NCI-H1417 (cell line): ENCODE measurements at regions not wholly inside any gene's neighbourhood (a gene's known extent, or its start where the extent isn't known, plus 50 kb on each side); places are given as distances from the start of the nearest gene placed in this dataset.
"Not testable (repeated sequence)": the region's sequence is repeated elsewhere in the genome, so short reads cannot be mapped to it uniquely, and the experiment has no call there.

Experiments used
- DNase-seq, 3 experiments: peaks; one replicate each; lab custom pipeline; 2025; lab: John Stamatoyannopoulos, UW

DNA sequence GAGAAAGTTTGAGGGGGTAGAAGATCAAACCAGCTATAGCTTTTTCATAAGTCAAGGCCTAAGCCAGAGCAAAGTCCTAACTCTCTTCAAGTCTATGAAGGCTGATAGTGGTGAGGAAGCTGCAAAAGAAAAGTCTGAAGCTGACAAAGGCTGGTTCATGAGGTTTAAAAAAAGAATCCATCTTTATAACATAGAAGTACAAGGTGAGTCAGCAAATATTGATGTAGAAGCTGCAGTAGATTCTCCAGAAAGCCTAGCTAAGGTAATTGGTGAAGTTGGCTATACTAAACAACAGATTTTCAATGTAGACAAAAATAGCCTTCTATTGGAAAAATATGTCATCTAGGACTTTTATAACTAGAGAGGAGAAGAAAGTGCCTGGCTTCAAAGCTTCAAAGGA, 141.4 kb upstream of the ZNF521 start:
- no peak for DNase-seq

DNA sequence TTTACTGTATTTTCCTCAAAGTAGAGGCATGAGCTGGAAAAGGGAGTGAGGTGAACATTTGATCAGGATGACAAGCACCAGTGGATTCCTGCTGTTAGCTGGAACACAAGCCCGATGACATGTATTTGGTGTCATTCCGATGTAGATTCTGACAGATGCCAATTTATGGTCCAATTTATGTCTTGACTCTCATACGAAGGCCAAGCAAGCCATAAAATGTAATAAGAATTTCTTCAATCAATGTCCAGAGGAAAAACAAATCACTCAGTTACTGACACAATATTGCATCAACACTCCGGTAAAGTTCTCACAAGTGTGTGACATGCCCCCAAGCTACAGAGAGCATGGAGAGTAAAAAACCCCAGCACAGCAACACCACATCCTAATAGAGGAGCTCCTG, 138.3 kb upstream of the ZNF521 start:
- no peak for DNase-seq

DNA sequence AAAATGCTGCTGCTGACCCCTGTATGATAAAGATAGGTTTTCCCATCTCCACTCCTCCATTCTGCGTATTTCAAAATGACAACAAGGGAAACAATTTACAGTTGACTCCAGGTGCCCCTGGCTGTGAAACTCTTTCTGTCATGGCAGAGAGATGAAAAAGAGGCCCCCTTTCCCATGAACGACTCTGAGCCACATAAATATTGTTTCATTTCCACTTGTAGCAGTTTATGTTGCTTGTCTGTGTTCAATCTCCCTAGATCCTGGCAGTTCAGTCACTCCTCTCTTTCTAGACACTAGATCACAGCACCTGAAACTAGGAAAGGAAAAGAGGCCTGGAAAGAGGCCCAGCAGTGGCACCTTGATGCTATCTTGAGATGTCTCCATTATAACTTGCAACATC, 121.0 kb upstream of the ZNF521 start:
- DNase-seq, result no peak

DNA sequence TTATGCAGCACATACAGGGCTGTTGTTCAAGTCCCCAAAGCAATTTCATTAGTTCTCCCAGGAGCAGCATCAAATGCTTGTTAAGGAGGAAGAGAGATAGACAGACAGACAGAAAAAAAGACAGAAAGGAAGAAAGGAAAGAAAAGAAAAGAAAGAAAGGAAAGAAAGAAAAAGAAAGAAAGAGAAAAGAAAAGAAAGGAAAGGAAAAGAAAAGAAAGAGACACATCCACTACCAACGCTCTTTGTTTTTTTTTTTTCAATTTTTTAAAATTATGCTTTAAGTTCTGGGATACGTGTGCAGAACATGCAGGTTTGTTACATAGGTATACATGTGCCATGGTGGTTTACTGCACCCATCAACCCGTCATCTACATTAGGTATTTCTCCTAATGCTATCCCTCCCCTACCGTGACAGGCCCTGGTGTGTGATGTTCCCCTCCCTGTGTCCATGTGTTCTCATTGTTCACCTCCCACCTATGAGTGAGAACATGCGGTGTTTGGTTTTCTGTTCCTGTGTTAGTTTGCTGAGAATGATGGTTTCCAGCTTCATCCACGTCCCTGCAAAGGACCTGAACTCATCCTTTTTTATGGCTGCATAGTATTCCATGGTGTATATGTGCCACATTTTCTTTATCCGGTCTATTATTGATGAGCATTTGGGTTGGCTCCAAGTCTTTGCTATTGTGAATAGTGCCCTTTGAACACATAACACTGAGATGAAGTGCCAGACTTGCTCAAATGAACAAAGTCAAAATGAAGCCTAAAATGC, 119.0 kb upstream of the ZNF521 start:
- not testable (repeated sequence) for DNase-seq

DNA sequence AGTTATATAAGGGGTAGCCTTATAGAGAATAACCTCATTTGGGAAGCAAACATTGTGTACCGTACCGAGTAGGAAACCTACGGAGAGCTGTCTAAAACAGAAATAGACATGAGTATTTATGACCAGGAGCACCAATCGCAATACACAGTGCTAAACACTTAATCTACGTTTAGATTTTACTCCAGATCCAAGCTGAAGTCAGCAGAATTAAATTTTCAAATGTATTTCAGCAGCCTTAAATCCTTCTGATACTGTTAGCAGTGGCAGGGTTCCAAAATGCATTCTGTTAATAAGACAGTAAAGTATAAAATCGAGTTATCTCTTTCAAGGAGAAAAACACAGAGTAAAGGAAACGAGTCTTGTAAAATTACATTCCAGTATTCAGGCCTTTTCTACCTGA, 118.1 kb upstream of the ZNF521 start:
- no peak for DNase-seq

DNA sequence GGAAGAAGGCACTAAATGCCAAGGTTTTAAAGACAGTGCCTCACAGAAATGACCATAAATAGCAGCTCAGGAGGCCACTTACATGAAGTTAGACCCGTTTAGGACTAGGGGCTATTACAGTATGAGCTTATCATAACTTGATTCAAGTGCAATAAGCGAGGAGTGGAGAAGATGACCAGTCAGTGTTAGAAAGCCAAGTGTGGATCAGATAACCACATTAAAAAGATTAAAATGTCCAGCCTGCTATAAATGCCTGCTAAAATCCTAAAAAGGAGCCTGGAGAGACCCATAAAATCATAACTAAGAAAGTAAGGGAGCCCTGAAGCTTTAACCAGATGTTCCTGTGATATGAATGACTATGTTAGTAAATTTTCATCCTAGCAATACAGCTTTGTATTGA, 117.5 kb upstream of the ZNF521 start:
- DNase-seq, result no peak

DNA sequence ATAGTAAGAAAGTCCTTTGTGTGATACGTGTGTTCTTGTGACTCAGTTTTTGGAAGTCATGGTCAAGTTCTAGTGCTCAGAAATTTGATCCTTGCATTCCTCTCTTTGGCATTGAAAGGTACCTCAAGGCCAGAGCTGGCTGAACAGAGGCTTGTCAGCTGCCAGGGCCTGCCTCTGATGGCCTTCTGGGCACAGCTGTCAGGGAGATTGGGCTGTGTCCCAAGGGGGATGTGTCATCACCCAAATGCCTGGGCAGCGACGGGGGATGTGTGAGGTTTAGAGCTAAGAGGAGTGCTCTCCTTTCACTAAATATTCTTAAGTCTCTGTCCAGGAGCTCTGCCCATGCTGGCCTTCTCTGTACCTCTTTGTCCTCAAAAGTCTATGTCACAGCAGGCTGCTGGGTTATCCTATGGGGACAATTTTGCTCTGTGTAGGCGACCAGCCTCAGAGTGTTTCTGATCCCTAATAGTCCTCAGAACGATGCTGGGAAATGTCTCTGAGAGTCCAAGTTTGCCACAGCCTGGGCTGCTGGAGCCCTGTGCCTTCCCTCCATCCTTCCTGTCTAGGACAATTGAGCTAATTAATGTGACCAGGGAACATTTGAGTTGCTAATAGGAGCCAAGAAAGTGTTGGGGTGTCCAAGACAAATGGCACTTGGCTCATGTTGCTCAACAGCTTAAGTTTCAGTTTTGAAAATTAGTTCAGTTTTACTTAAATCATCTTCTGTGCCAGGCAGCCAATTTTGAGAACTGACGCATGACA, 115.4 kb upstream of the ZNF521 start:
- DNase-seq, result no peak

DNA sequence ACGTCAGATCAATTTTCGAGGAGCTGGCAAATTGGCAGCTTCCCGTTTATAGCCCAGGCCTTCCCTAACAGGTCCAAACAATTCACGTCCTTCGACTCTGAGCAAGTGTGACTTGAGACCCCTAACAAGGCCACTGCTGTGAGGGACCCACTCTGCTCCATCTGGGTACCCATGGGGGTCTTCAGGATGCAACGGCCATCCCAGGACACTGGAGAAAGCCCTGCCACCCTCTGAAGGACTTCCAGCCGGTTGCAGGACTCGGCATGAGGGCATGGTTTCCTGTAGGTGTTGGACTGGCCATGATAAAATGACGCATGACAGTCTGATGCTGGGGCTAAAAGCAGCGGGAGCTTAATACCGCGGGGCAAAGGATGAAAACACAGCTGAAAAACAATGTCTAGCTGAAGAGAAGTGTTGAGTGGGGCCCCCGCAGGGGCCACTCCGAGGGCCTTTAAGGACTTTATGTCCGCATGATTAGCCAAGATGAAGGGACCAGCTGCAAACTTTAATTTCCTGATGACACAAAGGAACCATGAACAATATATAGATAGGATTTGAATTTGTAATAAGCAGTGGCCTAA, 113.3 kb upstream of the ZNF521 start:
- peak in 2 of 3 experiments; percentile 24 to 56 for DNase-seq

GRCh38 chr18:25464227-25464626, 112.3 kb upstream of the ZNF521 start:
- no peak for DNase-seq

DNA sequence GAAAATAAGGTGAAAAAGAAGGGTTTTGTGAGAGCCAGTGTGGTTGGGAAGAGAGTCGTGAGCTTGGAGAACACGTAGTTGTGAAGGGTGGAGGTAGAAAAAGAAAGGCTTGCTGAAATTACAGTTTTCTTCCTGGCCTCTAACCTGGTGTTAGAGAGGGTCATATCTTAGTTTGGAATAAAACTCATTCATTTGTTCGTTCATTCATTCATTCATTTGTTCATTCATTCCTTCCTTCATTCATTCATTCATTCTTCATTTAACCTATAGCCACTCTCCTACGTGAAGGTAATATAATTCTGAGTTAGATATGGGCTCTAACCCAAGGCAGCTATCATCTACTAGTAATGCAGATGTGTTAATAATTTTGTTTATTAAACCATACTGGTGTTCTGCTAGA, 111.8 kb upstream of the ZNF521 start:
- no peak for DNase-seq

GRCh38 chr18:25459814-25460213, 107.8 kb upstream of the ZNF521 start:
- no peak for DNase-seq

DNA sequence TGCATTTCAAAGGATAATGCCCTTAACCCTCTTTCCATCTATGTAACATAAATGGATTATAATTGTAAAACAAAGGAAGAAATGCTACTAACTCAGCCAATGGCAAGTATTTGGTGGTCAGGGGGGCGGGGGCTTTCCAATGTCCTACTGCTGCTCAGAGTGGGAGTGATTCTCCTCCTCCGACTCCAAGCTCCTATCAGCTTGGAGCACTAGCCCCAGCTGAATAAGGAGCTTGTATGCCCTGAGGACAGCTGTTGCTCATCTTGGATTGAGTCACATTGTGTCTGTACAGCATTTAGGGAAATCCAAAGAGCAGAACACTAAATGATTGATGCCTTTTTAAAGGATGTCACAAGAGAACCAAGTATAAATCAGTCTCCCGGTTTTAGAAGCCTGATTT, 105.6 kb upstream of the ZNF521 start:
- no peak for DNase-seq

DNA sequence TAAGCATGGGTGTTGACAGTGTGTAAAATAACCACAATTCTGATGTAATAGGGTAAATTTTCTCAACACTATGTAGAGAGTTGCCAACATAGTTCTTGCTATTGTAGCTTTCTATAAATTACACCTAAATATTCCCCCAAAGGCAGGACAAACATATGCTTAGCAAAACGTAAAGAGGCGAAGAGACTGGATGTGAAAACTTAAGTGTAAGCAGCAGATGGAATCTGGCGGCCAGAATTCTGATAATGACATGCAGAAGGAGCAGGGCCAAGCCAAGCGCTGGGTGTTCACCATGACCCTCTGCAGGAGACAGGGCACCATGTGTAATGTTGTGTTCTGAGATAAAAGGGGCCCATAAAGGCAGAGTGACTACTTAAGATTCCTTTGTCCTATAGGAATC, 105.2 kb upstream of the ZNF521 start:
- DNase-seq, result no peak

- peak in 1 of 3 experiments; percentile 16 for DNase-seq
These were observed 104.5 kb upstream of the ZNF521 start for GRCh38 chr18:25456334-25457010.

- no peak for DNase-seq
These were observed 103.7 kb upstream of the ZNF521 start for GRCh38 chr18:25455646-25456045.

DNA sequence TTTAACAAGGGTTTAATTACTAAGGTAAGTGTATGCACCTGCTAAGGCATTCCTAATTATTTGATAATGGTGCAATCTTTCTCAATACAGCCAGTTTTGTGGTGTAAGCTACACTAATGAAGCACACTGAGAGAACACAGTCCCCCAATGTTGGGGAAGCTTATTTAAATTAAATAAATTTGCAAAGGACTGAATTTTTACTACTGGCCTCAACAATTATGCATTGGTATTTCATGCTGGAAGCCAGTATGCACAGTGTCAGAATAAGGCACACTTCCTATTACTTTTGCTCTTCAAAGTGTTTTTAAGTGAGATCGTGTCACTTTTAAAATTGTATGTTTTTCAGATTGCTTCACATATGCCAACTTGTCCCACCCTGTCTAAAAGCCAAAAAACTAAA, 103.2 kb upstream of the ZNF521 start:
- DNase-seq, result no peak

DNA sequence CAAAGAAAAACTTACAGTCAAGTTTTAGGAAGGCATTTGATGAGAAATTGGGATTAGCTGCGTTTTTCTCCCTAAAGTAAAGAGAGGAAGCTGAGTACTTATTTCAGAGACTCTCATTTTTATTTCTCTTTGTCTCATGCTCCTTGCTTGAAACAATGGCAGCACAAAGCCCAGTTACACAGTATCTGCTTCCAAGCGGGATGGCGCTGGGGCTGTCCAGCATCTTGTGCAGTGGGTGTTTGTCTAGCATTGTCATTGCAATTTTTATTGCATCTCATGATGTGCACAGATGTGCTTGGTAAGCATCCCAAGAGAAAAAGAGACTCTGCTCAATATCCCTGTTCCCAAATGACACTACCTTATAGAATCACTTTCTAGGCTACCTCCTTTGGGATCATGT, 102.8 kb upstream of the ZNF521 start:
- DNase-seq, result no peak

- DNase-seq, result peak in 1 of 3 experiments; percentile 24
These were observed 102.3 kb upstream of the ZNF521 start for GRCh38 chr18:25454270-25454659.

DNA sequence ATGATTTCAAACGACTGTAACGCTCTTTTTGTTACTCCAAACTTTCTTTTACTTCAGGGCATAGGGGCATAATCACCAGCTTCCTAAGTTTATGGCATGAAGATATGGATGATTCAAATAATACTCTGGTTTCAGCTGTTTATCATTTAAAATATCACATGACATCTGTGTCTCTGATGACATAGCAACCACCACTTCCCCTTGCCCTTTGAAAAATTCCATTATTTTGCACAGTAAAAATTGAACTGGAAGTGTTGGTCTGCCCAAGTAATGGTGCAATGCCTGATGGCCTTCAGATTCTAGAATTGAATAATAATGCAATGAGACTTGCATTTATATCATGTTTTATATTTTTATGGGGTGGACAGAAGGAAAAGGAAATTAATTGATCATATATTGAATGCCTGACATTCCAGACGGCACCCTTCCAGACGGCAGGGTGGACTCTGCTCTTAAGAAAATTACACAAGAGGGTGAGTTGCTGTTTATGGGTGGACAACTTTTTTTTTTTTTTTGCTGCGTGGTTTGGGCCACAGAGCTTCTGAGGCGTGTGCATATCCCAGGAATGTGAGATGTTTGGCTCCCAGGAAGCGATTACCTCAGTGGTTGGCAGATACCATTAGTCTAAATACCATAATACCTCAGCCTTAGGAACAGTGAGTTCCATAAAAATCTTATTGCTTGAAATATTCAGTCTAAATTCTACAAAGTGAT, 101.7 kb upstream of the ZNF521 start:
- no peak for DNase-seq

GRCh38 chr18:25451077-25451658, 99.2 kb upstream of the ZNF521 start:
- no peak for DNase-seq

- DNase-seq, result no peak
These were observed 97.1 kb upstream of the ZNF521 start for GRCh38 chr18:25449046-25449445.

- no peak for DNase-seq
These were observed 95.0 kb upstream of the ZNF521 start for GRCh38 chr18:25446972-25447371.
